Ishikawa (cell line): ENCODE measurements at regions not wholly inside any gene's neighbourhood (a gene's known extent, or its start where the extent isn't known, plus 50 kb on each side); places are given as distances from the start of the nearest gene placed in this dataset.

ENCODE experiments used
- CEBPB ChIP-seq: IDR thresholded peaks from 2 replicates; pipeline ENCODE4 v1.6.1; 2012
- CREB1 ChIP-seq: IDR thresholded peaks from 2 replicates; pipeline ENCODE4 v1.6.1; 2012; ENCODE audit warnings: low read depth
- EGR1 ChIP-seq: IDR thresholded peaks from 2 replicates; pipeline ENCODE4 v1.6.1; 2012
- EP300 ChIP-seq: IDR thresholded peaks from 2 replicates; pipeline ENCODE4 v1.6.1; 2012; ENCODE audit warnings: borderline replicate concordance
- FOXM1 ChIP-seq: IDR thresholded peaks from 2 replicates; pipeline ENCODE4 v1.6.1; 2012; ENCODE audit warnings: low read depth, borderline replicate concordance
- MAX ChIP-seq: IDR thresholded peaks from 2 replicates; pipeline ENCODE4 v1.6.1; 2012
- NFIC ChIP-seq: IDR thresholded peaks from 2 replicates; pipeline ENCODE4 v1.6.1; 2012
- RAD21 ChIP-seq: IDR thresholded peaks from 2 replicates; pipeline ENCODE4 v1.6.1; 2012; ENCODE audit warnings: low read depth
- TAF1 ChIP-seq: IDR thresholded peaks from 2 replicates; pipeline ENCODE4 v1.6.1; 2012; ENCODE audit warnings: low read depth, mild to moderate bottlenecking
- TCF12 ChIP-seq: IDR thresholded peaks from 2 replicates; pipeline ENCODE4 v1.6.1; 2012; ENCODE audit warnings: low read depth
- TEAD4 ChIP-seq: IDR thresholded peaks from 2 replicates; pipeline ENCODE4 v1.6.1; 2012
- USF1 ChIP-seq: IDR thresholded peaks from 2 replicates; pipeline ENCODE4 v1.6.1; 2012
- YY1 ChIP-seq: IDR thresholded peaks from 2 replicates; pipeline ENCODE4 v1.6.1; 2012; ENCODE audit warnings: low read depth
- ZBTB7A ChIP-seq: IDR thresholded peaks from 2 replicates; pipeline ENCODE4 v1.6.1; 2012; ENCODE audit warnings: low read depth
- TF ChIP-seq, protein P1 (sequence below): IDR thresholded peaks from 2 replicates; pipeline ENCODE4 v1.6.1; 2012; ENCODE audit warnings: low read depth, mild to moderate bottlenecking

- TF ChIP-seq, protein P1, sequence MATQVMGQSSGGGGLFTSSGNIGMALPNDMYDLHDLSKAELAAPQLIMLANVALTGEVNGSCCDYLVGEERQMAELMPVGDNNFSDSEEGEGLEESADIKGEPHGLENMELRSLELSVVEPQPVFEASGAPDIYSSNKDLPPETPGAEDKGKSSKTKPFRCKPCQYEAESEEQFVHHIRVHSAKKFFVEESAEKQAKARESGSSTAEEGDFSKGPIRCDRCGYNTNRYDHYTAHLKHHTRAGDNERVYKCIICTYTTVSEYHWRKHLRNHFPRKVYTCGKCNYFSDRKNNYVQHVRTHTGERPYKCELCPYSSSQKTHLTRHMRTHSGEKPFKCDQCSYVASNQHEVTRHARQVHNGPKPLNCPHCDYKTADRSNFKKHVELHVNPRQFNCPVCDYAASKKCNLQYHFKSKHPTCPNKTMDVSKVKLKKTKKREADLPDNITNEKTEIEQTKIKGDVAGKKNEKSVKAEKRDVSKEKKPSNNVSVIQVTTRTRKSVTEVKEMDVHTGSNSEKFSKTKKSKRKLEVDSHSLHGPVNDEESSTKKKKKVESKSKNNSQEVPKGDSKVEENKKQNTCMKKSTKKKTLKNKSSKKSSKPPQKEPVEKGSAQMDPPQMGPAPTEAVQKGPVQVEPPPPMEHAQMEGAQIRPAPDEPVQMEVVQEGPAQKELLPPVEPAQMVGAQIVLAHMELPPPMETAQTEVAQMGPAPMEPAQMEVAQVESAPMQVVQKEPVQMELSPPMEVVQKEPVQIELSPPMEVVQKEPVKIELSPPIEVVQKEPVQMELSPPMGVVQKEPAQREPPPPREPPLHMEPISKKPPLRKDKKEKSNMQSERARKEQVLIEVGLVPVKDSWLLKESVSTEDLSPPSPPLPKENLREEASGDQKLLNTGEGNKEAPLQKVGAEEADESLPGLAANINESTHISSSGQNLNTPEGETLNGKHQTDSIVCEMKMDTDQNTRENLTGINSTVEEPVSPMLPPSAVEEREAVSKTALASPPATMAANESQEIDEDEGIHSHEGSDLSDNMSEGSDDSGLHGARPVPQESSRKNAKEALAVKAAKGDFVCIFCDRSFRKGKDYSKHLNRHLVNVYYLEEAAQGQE: no peak
- TF ChIP-seq USF1: no peak
- TF ChIP-seq FOXM1: no peak
- TF ChIP-seq ZBTB7A: no peak
- no peak for TF ChIP-seq CEBPB
- no peak for TF ChIP-seq EP300
- TF ChIP-seq CREB1: no peak
- no peak for TF ChIP-seq TCF12
- no peak for TF ChIP-seq YY1
- no peak for TF ChIP-seq EGR1
- TF ChIP-seq NFIC: no peak
These were observed 344.2 kb upstream of the BTBD3 start for GRCh38 chr20:11573507-11573906.

DNA sequence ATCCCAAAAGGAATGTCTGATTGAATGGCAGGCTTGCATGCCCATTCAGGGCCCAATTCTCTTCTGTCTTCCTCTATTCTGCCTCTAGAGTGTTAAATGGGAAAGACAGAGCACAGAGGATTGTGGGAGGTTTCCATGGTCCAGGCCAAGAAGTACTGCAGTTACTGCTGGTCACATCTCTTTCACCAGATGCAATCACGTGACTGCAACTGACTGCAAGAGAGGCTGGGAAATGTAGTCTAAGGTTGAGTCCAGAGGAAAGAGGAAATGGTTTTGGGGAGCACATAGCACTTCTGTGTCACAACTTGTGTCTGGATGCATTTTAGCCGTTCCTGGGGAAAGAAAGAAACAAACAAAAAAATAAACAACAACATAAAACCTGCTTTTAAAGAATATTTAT, 336.4 kb upstream of the BTBD3 start:
- TF ChIP-seq USF1: peak; percentile 89
- no peak for TF ChIP-seq CEBPB
- TF ChIP-seq ZBTB7A: no peak
- no peak for TF ChIP-seq MAX
- TF ChIP-seq NFIC: no peak
- TF ChIP-seq, protein P1: no peak

- no peak for TF ChIP-seq CREB1
- TF ChIP-seq EP300: no peak
- no peak for TF ChIP-seq TCF12
- TF ChIP-seq TEAD4: no peak
- no peak for TF ChIP-seq YY1
- TF ChIP-seq, protein P1: no peak
- TF ChIP-seq USF1: no peak
- TF ChIP-seq NFIC: no peak
- no peak for TF ChIP-seq FOXM1
- TF ChIP-seq MAX: no peak
These were observed 335.6 kb upstream of the BTBD3 start for GRCh38 chr20:11582060-11582459.

- TF ChIP-seq RAD21: peak; percentile 42; the same call in 1 of the 2 replicates
- TF ChIP-seq ZBTB7A: no peak
These were observed 331.8 kb upstream of the BTBD3 start for GRCh38 chr20:11585752-11586352.

GRCh38 chr20:11588875-11589274, 328.8 kb upstream of the BTBD3 start:
- TF ChIP-seq, protein P1: no peak
- TF ChIP-seq EGR1 (no peak), FOXM1 (no peak), NFIC (no peak), TCF12 (no peak), ZBTB7A (no peak), TAF1 (no peak), MAX (no peak), TEAD4 (no peak), USF1 (no peak), CEBPB (no peak), RAD21 (no peak), CREB1 (no peak), YY1 (no peak), EP300 (no peak)
